Thymus (tissue), 11 donors: ENCODE measurements at regions not wholly inside any gene's neighbourhood (a gene's known extent, or its start where the extent isn't known, plus 50 kb on each side); places are given as distances from the start of the nearest gene placed in this dataset.

ENCODE experiments used
- DNase-seq, 9 donors: peaks; one replicate each; pipeline ENCODE4 v3.0.0-alpha.2; 2013; ENCODE audit warnings: low spot score in 9 of 9, low read depth in 6 of 9, missing footprints in 1 of 9
- H3K27ac ChIP-seq, 2 donors: one replicate each; pipeline ENCODE4 v1.5.1; 2013; ENCODE audit warnings: control low read depth in 1 of 2, low read depth in 1 of 2, low read length in 1 of 2, mild to moderate bottlenecking in 1 of 2, moderate library complexity in 1 of 2
- H3K27me3 ChIP-seq, 2 donors: one replicate each; pipeline ENCODE4 v1.5.1; 2013; ENCODE audit warnings: low read length in 1 of 2; ENCODE audit not compliant: control insufficient read depth in 2 of 2, insufficient read depth in 1 of 2
- H3K36me3 ChIP-seq, 2 donors: one replicate each; pipeline ENCODE4 v1.5.1; 2013; ENCODE audit warnings: low read length in 1 of 2, mild to moderate bottlenecking in 1 of 2, moderate library complexity in 1 of 2; ENCODE audit not compliant: control insufficient read depth in 2 of 2, insufficient read depth in 2 of 2
- H3K4me1 ChIP-seq, 2 donors: one replicate each; pipeline ENCODE4 v1.5.1; 2013; ENCODE audit warnings: low read length in 2 of 2; ENCODE audit not compliant: control insufficient read depth in 2 of 2, insufficient read depth in 2 of 2
- H3K4me3 ChIP-seq, 2 donors: one replicate each; pipeline ENCODE4 v1.5.1; 2013; ENCODE audit warnings: low read length in 2 of 2, control low read depth in 1 of 2, mild to moderate bottlenecking in 1 of 2
- H3K9me3 ChIP-seq, 2 donors: one replicate each; pipeline ENCODE4 v1.5.1; 2013; ENCODE audit warnings: low read length in 1 of 2, mild to moderate bottlenecking in 1 of 2; ENCODE audit not compliant: control insufficient read depth in 2 of 2, insufficient read depth in 1 of 2
- WGBS: extraction: QIAGEN DNeasy Blood & Tissue Kit; methylation state at CpG from one replicate; pipeline ENCODE4 v1.1.7; 2013; 5-methylcytosine and 5-hydroxymethylcytosine counted together
- donor health status: healthy.

DNA sequence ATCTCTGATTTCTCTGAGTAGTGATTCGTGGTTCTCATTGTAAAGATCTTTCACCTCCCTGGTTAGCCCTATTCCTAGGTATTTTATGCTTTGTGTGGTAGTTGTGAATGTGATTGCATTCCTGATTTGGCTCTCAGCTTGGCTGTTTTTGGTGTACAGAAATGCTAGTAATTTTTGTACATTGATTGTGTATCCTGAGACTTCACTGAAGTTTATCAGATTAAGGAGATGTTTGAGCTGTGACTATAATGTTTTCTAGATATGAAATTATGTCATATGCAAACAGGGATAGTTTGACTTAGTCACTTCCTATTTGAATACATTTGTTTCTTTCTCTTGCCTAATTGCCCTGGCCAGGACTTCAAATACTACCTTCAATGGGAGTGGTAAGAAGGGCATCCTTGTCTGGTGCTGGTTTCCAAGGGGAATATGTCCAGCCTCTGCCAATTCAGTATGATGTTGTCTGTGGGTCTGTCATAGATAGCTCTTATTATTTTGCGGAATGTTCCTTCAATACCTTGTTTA is 251.9 kb upstream of the ZNF804A start:
- no peak for DNase-seq
- no peak overlapping the region for H3K27ac ChIP-seq
- H3K4me1 ChIP-seq: no peaks in the 10 kb centered on the region
- H3K36me3 ChIP-seq: no peaks in the 10 kb centered on the region
- H3K9me3 ChIP-seq: no peaks in the 10 kb centered on the region
- H3K27me3 ChIP-seq: no peaks in the 10 kb centered on the region
- H3K4me3 ChIP-seq: no peak overlapping the region
- 91% methylated on average over 2 of the region's 2 CpGs for WGBS

DNA sequence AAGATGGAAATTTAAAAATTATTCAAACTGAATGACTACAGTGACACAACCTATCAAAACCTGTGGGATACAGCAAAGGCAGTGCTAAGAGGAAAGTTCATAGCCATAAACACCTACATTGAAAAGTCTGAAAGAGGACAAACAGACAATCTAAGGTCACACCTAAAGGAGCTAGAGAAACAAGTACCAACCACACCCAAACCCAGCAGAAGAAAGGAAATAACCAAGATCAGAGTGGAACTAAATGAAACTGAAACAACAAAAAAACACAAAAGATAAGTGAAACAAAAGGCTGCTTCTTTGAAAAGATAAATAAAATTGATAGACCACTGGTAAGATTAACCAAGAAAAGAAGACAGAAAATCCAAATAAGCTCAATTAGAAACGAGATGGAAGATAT is 247.2 kb upstream of the ZNF804A start:
- H3K9me3 ChIP-seq: no peaks in the 10 kb centered on the region
- no peaks in the 10 kb centered on the region for H3K27me3 ChIP-seq
- DNase-seq: no peak
- WGBS: 85% methylated on average over 1 of the region's 1 CpG
- no peak overlapping the region for H3K4me3 ChIP-seq
- no peaks in the 10 kb centered on the region for H3K4me1 ChIP-seq
- no peak overlapping the region for H3K27ac ChIP-seq
- H3K36me3 ChIP-seq: no peaks in the 10 kb centered on the region

DNA sequence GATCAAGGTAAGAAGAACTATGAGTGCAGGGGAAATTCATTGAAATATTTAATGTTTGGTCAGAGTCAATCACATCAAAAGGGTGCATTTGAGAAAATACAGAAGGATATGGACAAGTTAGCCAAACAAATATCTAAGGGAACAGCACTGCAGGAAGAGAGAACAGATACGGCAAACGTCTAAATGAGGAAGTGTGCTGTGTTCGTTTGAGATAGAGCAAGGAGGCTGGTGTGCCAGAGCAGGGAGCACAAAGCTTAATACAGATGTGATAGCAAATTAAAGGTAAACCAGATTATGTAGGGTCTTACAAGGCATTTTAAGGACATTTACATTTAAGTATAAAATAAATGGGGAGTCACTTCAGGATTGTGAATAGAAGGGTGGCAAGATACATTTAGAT is 241.3 kb upstream of the ZNF804A start:
- DNase-seq: no peak
- H3K36me3 ChIP-seq: no peaks in the 10 kb centered on the region
- no peak overlapping the region for H3K4me3 ChIP-seq
- no peaks in the 10 kb centered on the region for H3K9me3 ChIP-seq
- no peak overlapping the region for H3K27ac ChIP-seq
- H3K27me3 ChIP-seq: no peaks in the 10 kb centered on the region
- no peaks in the 10 kb centered on the region for H3K4me1 ChIP-seq
- 49% methylated on average over 3 of the region's 3 CpGs for WGBS

DNA sequence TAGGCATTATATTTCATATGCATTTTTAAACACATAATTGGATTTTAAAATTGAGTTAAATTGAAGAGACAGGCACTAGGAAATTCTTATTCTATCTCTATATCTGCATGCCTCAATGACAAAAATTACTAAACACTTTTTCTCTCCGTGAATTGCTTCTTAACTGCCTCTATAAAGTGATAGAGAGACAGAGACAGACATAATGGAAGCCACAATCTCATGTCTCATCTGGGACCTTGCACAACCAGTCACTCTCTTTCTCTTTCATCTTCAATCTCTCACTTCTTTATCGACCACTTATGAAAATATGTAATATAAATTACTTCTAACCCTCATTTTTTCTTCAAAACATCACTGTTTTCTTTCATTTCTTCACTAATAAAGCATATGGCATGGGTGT is 238.9 kb upstream of the ZNF804A start:
- Histone ChIP-seq H3K9me3 (no peaks in the 10 kb centered on the region), H3K4me3 (no peak overlapping the region), H3K27me3 (no peaks in the 10 kb centered on the region), H3K36me3 (no peaks in the 10 kb centered on the region), H3K4me1 (no peaks in the 10 kb centered on the region), H3K27ac (no peak overlapping the region)
- WGBS: 81% methylated on average over 2 of the region's 2 CpGs
- no peak for DNase-seq

DNA sequence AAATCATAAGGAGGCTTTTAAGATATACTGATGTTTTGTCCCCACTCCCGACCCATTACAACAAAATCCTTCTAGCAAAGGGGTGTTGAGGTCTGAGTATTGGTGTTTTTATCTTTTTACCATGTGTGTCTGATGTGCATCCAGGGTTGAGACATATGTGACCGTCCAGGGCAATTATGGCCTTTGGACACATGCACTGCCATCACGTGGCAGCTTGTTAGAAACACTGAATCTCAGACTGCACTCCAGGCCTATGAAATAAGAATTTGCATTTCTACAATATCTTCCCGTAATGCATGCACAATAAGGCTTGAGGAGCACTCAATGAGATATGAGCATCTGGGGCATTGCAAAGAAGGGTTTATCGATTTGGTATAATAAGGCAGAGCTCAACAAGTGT is 235.1 kb upstream of the ZNF804A start:
- 87% methylated on average over 5 of the region's 5 CpGs for WGBS
- no peak for DNase-seq

DNA sequence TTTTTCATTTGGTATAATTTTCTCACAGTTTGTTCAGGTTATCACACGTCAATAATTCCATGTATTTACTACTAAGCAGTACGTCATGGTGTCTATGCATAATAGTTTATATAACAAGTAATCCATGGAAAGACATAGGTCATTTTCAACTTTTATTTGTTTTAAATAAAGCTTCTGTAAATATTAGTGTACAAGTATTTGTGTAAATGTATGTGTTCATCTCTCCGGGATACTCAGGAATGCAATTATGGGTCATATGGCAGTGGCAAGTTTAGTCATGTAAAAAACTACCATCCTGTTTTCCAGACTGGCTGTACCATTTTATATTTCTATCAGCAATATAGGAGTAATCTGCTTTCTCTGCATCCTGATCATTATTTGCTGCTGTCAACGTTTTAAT is 231.1 kb upstream of the ZNF804A start:
- Histone ChIP-seq H3K4me1 (no peaks in the 10 kb centered on the region), H3K36me3 (no peaks in the 10 kb centered on the region), H3K27ac (no peak overlapping the region), H3K4me3 (no peak overlapping the region), H3K9me3 (no peaks in the 10 kb centered on the region), H3K27me3 (no peaks in the 10 kb centered on the region)
- DNase-seq: no peak
- WGBS: 82% methylated on average over 4 of the region's 4 CpGs

More for the DNA sequence above, 235.1 kb upstream of the ZNF804A start:
- H3K36me3 ChIP-seq: no peaks in the 10 kb centered on the region
- H3K4me1 ChIP-seq: no peaks in the 10 kb centered on the region
- H3K27me3 ChIP-seq: no peaks in the 10 kb centered on the region
- H3K27ac ChIP-seq: no peak overlapping the region
- H3K9me3 ChIP-seq: no peaks in the 10 kb centered on the region
- no peak overlapping the region for H3K4me3 ChIP-seq

DNA sequence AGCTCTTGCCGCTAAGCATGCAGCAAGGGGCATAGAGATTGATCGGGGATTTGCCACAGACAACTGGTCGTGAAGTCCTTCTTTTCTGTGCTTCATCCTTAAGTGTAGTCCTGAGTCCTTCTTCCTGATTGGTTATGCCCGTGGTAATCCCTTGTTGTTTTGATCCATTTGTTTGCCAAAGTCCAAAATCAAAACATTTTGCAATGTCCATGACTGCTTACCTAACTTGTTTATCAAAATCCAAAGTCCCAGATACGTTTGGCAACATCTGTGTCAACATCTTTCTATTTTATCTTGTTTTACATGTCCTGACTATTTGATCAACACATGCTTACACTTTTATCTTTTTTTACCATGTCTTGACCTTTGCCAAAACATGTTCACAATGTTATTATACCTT is 229.0 kb upstream of the ZNF804A start:
- H3K9me3 ChIP-seq: no peaks in the 10 kb centered on the region
- no peaks in the 10 kb centered on the region for H3K27me3 ChIP-seq
- no peaks in the 10 kb centered on the region for H3K36me3 ChIP-seq
- H3K4me1 ChIP-seq: no peaks in the 10 kb centered on the region
- DNase-seq: no peak
- no peak overlapping the region for H3K27ac ChIP-seq
- no peak overlapping the region for H3K4me3 ChIP-seq
- 80% methylated on average over 5 of the region's 5 CpGs for WGBS

DNA sequence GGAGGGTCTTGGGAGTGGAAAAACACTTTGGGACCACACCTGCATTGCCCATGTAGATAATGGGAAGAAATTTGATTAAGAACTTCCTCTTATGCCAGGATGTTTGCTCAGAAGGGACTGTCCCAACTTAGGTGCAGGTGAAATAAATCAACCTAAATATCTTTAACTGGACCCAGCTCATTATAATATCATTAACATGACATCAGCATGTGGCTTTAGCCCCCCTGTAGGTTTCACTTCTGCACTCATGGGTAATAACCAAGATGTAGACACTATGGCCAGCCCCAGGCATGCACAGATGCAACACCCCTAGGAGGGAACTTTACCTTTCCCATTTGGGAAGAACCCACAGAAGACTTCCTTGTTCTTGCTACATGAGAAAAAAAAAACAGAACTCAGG is 227.4 kb upstream of the ZNF804A start:
- Histone ChIP-seq H3K9me3 (no peaks in the 10 kb centered on the region), H3K4me1 (no peaks in the 10 kb centered on the region), H3K36me3 (no peaks in the 10 kb centered on the region), H3K4me3 (no peak overlapping the region), H3K27me3 (no peaks in the 10 kb centered on the region), H3K27ac (no peak overlapping the region)
- DNase-seq: no peak

DNA sequence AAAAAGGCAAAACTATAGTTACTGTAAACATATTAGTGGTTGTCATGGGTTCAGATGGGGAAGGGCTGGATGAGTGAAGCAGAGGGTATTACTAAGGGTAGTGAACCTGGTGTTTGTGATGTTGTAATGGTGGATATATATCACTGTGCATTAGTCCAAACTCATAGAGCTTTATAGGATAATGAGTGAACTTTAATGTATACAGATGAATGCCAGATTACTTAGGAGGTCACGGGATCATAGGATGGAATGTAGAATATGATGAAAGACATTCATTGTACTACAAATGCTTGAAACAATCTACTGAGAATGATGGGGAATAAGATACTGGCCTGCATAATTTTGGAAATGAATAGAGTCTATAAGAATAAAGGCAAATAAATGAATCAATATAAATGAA is 226.7 kb upstream of the ZNF804A start:
- 92% methylated on average over 1 of the region's 1 CpG for WGBS
- Histone ChIP-seq H3K36me3 (no peaks in the 10 kb centered on the region), H3K4me3 (no peak overlapping the region), H3K27me3 (no peaks in the 10 kb centered on the region), H3K4me1 (no peaks in the 10 kb centered on the region), H3K9me3 (no peaks in the 10 kb centered on the region), H3K27ac (no peak overlapping the region)
- DNase-seq: no peak

DNA sequence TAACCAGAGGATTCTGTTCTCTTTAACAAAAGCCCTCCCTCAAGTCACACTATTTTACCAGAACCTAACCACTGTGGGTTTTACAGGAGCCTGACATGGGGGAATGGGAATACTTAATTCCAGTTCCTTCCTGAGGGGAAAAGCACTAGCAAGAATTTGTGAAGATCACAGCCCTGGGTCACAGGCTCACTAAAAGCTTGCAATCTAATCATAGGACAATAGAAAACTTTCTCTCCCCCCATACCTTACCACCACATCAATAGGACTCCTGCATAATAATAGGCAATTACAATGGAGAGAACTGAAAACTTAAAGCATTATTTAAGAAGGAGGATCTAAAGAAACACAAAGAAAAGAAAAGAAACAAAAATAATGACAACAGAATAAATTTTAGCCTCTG is 225.8 kb upstream of the ZNF804A start:
- Histone ChIP-seq H3K27ac (no peak overlapping the region), H3K36me3 (no peaks in the 10 kb centered on the region), H3K9me3 (no peaks in the 10 kb centered on the region), H3K27me3 (no peaks in the 10 kb centered on the region), H3K4me1 (no peaks in the 10 kb centered on the region), H3K4me3 (no peak overlapping the region)
- no peak for DNase-seq
